ENCODE measurements at regions not wholly inside any gene's neighbourhood (a gene's known extent, or its start where the extent isn't known, plus 50 kb on each side); places are given as distances from the start of the nearest gene placed in this dataset.

GRCh38 chr6:117167520-117168271, 97.7 kb upstream of the VGLL2 start:
- BruUV-seq (replicated peaks) = no TSS peak
- under 1% methylated on average over 10 of the region's 10 CpGs for WGBS (ENCODE audit: insufficient coverage, low coverage, missing lambda C conversion rate)
- Histone ChIP-seq H3K4me3 (no peak overlapping the region), H3K27me3 (ENCODE audit: control insufficient read depth in 2 of 2, insufficient read depth in 2 of 2, low read length in 2 of 2) (no peaks in the 10 kb centered on the region), H3K79me2 (ENCODE audit: control insufficient read depth, insufficient read depth, low read length) (no peaks in the 10 kb centered on the region), H4K20me1 (replicated peaks; ENCODE audit: control insufficient read depth, insufficient read depth, low read length) (no peaks in the 10 kb centered on the region), H3K9me3 (replicated peaks; ENCODE audit: control insufficient read depth, insufficient read depth, low read depth, low read length) (no peaks in the 10 kb centered on the region), H3K36me3 (ENCODE audit: control insufficient read depth, insufficient read depth, low read length) (no peaks in the 10 kb centered on the region), H3K9me1 (ENCODE audit: control insufficient read depth, insufficient read depth, low read length) (no peaks in the 10 kb centered on the region), H3K27ac (ENCODE audit: extremely low read depth, low read depth, low read length) (no peak overlapping the region), H2AFZ (ENCODE audit: low read depth, low read length) (no peak overlapping the region), H3K4me2 (ENCODE audit: insufficient read depth, low read length) (no peak overlapping the region), H3K9ac (ENCODE audit: insufficient read depth in 1 of 2, low read depth in 2 of 2, low read length in 2 of 2) (no peak overlapping the region), H3K4me1 (replicated peaks in 1 of 2; ENCODE audit: control insufficient read depth in 2 of 2, insufficient read depth in 2 of 2, low read length in 2 of 2) (no peaks in the 10 kb centered on the region)
- ATAC-seq (no peak), FAIRE-seq (no peak), DNase-seq (ENCODE audit: extremely low read depth in 1 of 4, low spot score in 3 of 4) (no peak)
- POLR2A ChIA-PET = no interaction called here
- CTCF ChIA-PET (ENCODE audit: low intra/inter-chr PET ratio) = no interaction called here
- intact Hi-C loops (cut with micrococcal nuclease) (no loop called here), in situ Hi-C loops (cut with MboI) (no loop called here)
- TF ChIP-seq RERE (CRISPR knock-in tag; IDR thresholded peaks at IDR 0.05; ENCODE audit: borderline replicate concordance) (no peak), LEF1 (IDR thresholded peaks at IDR 0.05) (no peak), RBM22 (IDR thresholded peaks at IDR 0.05; ENCODE audit: low read depth, low read length, poor library complexity, severe bottlenecking) (no peak), ZNF280B (CRISPR knock-in tag; IDR thresholded peaks at IDR 0.05) (no peak), CCAR2 (IDR thresholded peaks at IDR 0.05; ENCODE audit: low read depth, low read length) (no peak), NR3C1 (CRISPR knock-in tag; IDR thresholded peaks at IDR 0.05) (no peak), PKNOX1 (IDR thresholded peaks at IDR 0.05) (no peak), KAT2B (IDR thresholded peaks at IDR 0.05; ENCODE audit: low read depth, low read length) (no peak)
